Gastrocnemius medialis (tissue), 4 donors: ENCODE measurements at regions not wholly inside any gene's neighbourhood (a gene's known extent, or its start where the extent isn't known, plus 50 kb on each side); places are given as distances from the start of the nearest gene placed in this dataset.

ENCODE experiments used
- CTCF ChIP-seq, 5 experiments: fragments of 450-650 bp in 3 of 5; fragments of 200-600 bp in 2 of 5; sonication (generic) in 2 of 5; IDR thresholded peaks in 4 of 5; conservative IDR thresholded peaks in 1 of 5; 1 replicate in 4 of 5; 2 replicates in 1 of 5; pipeline ENCODE4 v1.5.1; 2016 to 2019; ENCODE audit warnings: antibody characterized with exemption in 5 of 5, mild to moderate bottlenecking in 3 of 5, moderate library complexity in 3 of 5
- POLR2A ChIP-seq, 2 donors: fragments of 450-650 bp; IDR thresholded peaks; one replicate each; pipeline ENCODE4 v1.6.1; 2017; ENCODE audit warnings: antibody characterized with exemption in 2 of 2, mild to moderate bottlenecking in 2 of 2, moderate library complexity in 2 of 2

- TF ChIP-seq CTCF (IDR thresholded peaks at IDR 0.05 in 4 of 5, conservative IDR thresholded peaks at IDR 0.05 in 1 of 5), result no peak
- no peak for TF ChIP-seq POLR2A (IDR thresholded peaks at IDR 0.05)
Measured at GRCh38 chr2:181764095-181764963, 84.0 kb upstream of the NEUROD1 start.
